DMS153 (cell line): ENCODE measurements at regions not wholly inside any gene's neighbourhood (a gene's known extent, or its start where the extent isn't known, plus 50 kb on each side); places are given as distances from the start of the nearest gene placed in this dataset.

ENCODE experiments used
- DNase-seq: peaks from one replicate; lab custom pipeline; 2025; lab: John Stamatoyannopoulos, UW

- no peak for DNase-seq
Measured at GRCh38 chr21:35843911-35844667, 216.2 kb downstream of the SETD4 start.

- DNase-seq, result peak; percentile 7
Measured at GRCh38 chr21:35840949-35841348, 219.4 kb downstream of the SETD4 start.

GRCh38 chr21:35840197-35840799 is 220.0 kb downstream of the SETD4 start:
- DNase-seq, result peak; percentile 58

- DNase-seq, result no peak
Measured at GRCh38 chr21:35838987-35839763, 221.2 kb downstream of the SETD4 start.

GRCh38 chr21:35838350-35838749 is 222.0 kb downstream of the SETD4 start:
- DNase-seq, result no peak

GRCh38 chr21:35833991-35834390 is 226.3 kb downstream of the SETD4 start:
- no peak for DNase-seq

- DNase-seq, result no peak
Measured at GRCh38 chr21:35833388-35833787, 226.9 kb downstream of the SETD4 start.

- DNase-seq, result no peak
Measured at GRCh38 chr21:35831230-35831629, 229.1 kb downstream of the SETD4 start.

- peak; percentile 37 for DNase-seq
Measured at GRCh38 chr21:35829067-35829466, 231.3 kb downstream of the SETD4 start.

- no peak for DNase-seq
Measured at GRCh38 chr21:35828161-35828560, 232.2 kb downstream of the SETD4 start.

- DNase-seq, result no peak
Measured at GRCh38 chr21:35827004-35827403, 233.3 kb downstream of the SETD4 start.

- DNase-seq, result no peak
Measured at GRCh38 chr21:35825370-35826353, 234.7 kb downstream of the SETD4 start.

GRCh38 chr21:35824136-35824535 is 236.2 kb downstream of the SETD4 start:
- no peak for DNase-seq

- no peak for DNase-seq
Measured at GRCh38 chr21:35819134-35819533, 241.2 kb downstream of the SETD4 start.

GRCh38 chr21:35818597-35818996 is 241.7 kb downstream of the SETD4 start:
- DNase-seq, result no peak

GRCh38 chr21:35814858-35815619 is 245.3 kb downstream of the SETD4 start:
- DNase-seq, result peak; percentile 65

GRCh38 chr21:35812679-35813078 is 247.6 kb downstream of the SETD4 start:
- no peak for DNase-seq

GRCh38 chr21:35811191-35811806 is 249.0 kb downstream of the SETD4 start:
- no peak for DNase-seq

- no peak for DNase-seq
Measured at GRCh38 chr21:35810431-35810970, 249.8 kb downstream of the SETD4 start.

- DNase-seq, result peak; percentile 95
Measured at GRCh38 chr21:35801391-35801790, 258.9 kb downstream of the SETD4 start.
